GM23338 (cell line): ENCODE measurements at regions not wholly inside any gene's neighbourhood (a gene's known extent, or its start where the extent isn't known, plus 50 kb on each side); places are given as distances from the start of the nearest gene placed in this dataset.

Experiments used
- POLR2AphosphoS5 ChIP-seq: IDR thresholded peaks from 2 replicates; pipeline ENCODE4 v1.6.1; 2016; ENCODE audit warnings: antibody characterized with exemption, low read depth
- TF ChIP-seq, protein P1 (sequence below), 2 experiments: fragments of 200-600 bp in 1 of 2; sonication (generic) in 1 of 2; conservative IDR thresholded peaks; 2 replicates each; pipeline versions ENCODE4 v1.5.1 to v1.6.1; 2016 to 2017; ENCODE audit warnings: antibody characterized with exemption in 2 of 2, low read depth in 2 of 2, mild to moderate bottlenecking in 2 of 2, moderate library complexity in 1 of 2

DNA sequence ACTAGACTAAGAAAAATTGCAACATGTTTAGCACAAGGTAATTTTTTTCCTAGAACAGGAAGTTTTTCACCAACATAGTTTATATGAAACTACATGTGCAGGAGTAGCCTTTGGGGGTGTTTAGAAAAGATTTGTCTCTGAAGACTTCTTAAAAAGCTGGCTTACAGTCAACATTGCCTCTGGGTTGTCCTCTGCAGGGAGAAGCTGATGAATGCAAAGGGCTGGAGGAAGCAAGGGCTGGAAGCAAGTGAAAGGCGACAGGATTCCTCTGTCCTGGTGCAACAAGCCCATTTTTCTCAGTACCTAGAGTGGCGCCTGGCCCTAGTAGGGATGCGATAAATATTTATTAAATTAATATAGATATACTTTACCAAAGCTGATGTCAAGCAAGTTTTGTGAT is 180.3 kb upstream of the LCORL start:
- TF ChIP-seq POLR2AphosphoS5, result no peak
- TF ChIP-seq, protein P1, sequence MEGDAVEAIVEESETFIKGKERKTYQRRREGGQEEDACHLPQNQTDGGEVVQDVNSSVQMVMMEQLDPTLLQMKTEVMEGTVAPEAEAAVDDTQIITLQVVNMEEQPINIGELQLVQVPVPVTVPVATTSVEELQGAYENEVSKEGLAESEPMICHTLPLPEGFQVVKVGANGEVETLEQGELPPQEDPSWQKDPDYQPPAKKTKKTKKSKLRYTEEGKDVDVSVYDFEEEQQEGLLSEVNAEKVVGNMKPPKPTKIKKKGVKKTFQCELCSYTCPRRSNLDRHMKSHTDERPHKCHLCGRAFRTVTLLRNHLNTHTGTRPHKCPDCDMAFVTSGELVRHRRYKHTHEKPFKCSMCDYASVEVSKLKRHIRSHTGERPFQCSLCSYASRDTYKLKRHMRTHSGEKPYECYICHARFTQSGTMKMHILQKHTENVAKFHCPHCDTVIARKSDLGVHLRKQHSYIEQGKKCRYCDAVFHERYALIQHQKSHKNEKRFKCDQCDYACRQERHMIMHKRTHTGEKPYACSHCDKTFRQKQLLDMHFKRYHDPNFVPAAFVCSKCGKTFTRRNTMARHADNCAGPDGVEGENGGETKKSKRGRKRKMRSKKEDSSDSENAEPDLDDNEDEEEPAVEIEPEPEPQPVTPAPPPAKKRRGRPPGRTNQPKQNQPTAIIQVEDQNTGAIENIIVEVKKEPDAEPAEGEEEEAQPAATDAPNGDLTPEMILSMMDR (conservative IDR thresholded peaks at IDR 0.05; ENCODE audit: low read depth in 2 of 2), result no peak
